Right atrium auricular region (tissue), 2 donors: ENCODE measurements at regions not wholly inside any gene's neighbourhood (a gene's known extent, or its start where the extent isn't known, plus 50 kb on each side); places are given as distances from the start of the nearest gene placed in this dataset.

ENCODE experiments used
- DNase-seq: peaks from one replicate; pipeline ENCODE4 v3.0.0-alpha.2; 2019; ENCODE audit warnings: low spot score
- H3K27ac ChIP-seq, 2 donors: fragments of 200-600 bp; sonication (generic); 1 replicate in 1 of 2; 2 replicates in 1 of 2; pipeline ENCODE4 v1.5.1; 2016 to 2019
- H3K27me3 ChIP-seq, 2 donors: fragments of 200-600 bp; sonication (generic); one replicate each; pipeline versions ENCODE4 v1.5.1 to v1.6.0; 2017 to 2019
- H3K36me3 ChIP-seq: fragments of 200-600 bp; sonication (generic); one replicate; pipeline ENCODE4 v1.5.1; 2016
- H3K4me1 ChIP-seq, 2 donors: fragments of 200-600 bp; sonication (generic); one replicate each; pipeline versions ENCODE4 v1.5.1 to v1.6.0; 2017 to 2019
- H3K4me3 ChIP-seq, 2 donors: fragments of 200-600 bp; sonication (generic); 1 replicate in 1 of 2; 2 replicates in 1 of 2; pipeline ENCODE4 v1.5.1; 2017 to 2019; ENCODE audit warnings: mild to moderate bottlenecking in 1 of 2, moderate library complexity in 1 of 2
- H3K9me3 ChIP-seq, 2 donors: fragments of 200-600 bp; sonication (generic); one replicate each; pipeline ENCODE4 v1.5.1; 2019
- TF ChIP-seq, protein P1 (sequence below), 2 donors: fragments of 200-600 bp; sonication (generic); IDR thresholded peaks; one replicate each; pipeline ENCODE4 v1.5.1; 2019; ENCODE audit warnings: antibody characterized with exemption in 2 of 2

DNA sequence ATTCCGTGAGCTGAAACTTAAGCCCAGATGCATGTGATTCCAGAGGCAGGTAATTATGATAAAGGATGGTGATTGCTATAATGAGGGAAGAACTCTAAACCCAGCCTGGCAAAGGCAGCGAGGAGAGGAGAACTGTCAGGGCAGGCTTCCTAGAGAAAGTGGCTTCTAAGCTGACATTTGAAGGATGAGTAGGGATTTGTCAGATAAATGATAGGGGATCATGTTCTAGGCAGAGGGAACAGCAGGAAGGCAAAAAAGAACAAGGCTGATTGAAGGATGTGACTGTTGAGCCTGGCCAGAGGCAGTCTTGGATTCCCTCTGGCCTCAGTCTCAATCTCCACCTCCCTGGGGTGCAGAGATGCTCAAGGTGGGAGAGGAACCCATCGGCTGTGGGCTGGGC, 146.4 kb upstream of the POU3F1 start:
- no peak overlapping the region for H3K27ac ChIP-seq
- no peak for DNase-seq
- no peaks in the 10 kb centered on the region for H3K27me3 ChIP-seq
- H3K4me1 ChIP-seq = no peaks in the 10 kb centered on the region
- no peaks in the 10 kb centered on the region for H3K36me3 ChIP-seq
- H3K4me3 ChIP-seq = no peak overlapping the region
- peaks cover 0 to 6% of the 10 kb centered on the region in 2 donors for H3K9me3 ChIP-seq
- TF ChIP-seq, protein P1, sequence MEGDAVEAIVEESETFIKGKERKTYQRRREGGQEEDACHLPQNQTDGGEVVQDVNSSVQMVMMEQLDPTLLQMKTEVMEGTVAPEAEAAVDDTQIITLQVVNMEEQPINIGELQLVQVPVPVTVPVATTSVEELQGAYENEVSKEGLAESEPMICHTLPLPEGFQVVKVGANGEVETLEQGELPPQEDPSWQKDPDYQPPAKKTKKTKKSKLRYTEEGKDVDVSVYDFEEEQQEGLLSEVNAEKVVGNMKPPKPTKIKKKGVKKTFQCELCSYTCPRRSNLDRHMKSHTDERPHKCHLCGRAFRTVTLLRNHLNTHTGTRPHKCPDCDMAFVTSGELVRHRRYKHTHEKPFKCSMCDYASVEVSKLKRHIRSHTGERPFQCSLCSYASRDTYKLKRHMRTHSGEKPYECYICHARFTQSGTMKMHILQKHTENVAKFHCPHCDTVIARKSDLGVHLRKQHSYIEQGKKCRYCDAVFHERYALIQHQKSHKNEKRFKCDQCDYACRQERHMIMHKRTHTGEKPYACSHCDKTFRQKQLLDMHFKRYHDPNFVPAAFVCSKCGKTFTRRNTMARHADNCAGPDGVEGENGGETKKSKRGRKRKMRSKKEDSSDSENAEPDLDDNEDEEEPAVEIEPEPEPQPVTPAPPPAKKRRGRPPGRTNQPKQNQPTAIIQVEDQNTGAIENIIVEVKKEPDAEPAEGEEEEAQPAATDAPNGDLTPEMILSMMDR (IDR thresholded peaks at IDR 0.05) = no peak

DNA sequence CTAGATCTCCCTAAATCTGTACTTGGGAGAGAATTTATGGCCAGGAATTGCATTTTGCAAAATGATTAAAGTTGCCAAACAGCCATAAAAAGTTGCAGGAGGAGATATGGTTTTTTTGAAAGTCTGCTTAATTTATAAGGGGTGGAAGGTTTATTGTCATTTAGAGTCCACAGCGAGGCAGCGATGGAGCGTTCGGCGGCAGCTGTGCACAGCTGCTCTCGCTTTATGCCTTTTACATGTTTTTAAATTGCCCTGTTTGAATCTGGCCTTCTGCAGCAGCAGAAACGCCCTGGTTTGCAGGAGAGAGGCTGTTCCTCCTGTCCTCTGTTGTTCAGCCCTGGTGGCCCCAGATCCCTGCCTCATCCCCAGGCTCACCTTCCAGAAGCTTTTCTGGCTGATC, 144.9 kb upstream of the POU3F1 start:
- H3K4me3 ChIP-seq = no peak overlapping the region
- H3K4me1 ChIP-seq = no peaks in the 10 kb centered on the region
- peaks cover 0 to 6% of the 10 kb centered on the region in 2 donors for H3K9me3 ChIP-seq
- H3K36me3 ChIP-seq = no peaks in the 10 kb centered on the region
- DNase-seq = no peak
- no peak overlapping the region for H3K27ac ChIP-seq
- no peaks in the 10 kb centered on the region for H3K27me3 ChIP-seq
- TF ChIP-seq, protein P1 (IDR thresholded peaks at IDR 0.05) = no peak

DNA sequence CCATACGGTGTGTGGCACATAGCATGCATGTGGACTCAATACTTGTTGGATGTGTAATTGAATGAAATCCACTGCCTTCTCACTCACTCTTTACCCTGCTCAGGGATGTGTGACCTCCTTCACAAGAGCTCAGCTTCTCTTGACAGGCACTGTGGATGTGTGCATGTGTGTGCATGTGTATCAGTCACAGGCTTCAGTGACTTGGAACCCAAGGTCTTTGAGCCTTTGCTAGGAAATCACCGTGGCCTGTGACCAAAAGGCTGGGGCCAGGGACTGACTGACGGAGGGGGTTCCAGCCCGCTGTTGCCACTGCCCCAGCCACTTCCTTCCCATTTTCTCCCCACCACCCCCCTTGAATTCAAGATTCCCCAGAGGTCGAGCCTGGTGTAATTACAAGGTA, 144.4 kb upstream of the POU3F1 start:
- Histone ChIP-seq H3K36me3 (no peaks in the 10 kb centered on the region), H3K4me3 (no peak overlapping the region), H3K27me3 (no peaks in the 10 kb centered on the region), H3K9me3 (peaks cover 0 to 6% of the 10 kb centered on the region in 2 donors), H3K4me1 (no peaks in the 10 kb centered on the region), H3K27ac (no peak overlapping the region)
- TF ChIP-seq, protein P1 (IDR thresholded peaks at IDR 0.05) = no peak
- no peak for DNase-seq

DNA sequence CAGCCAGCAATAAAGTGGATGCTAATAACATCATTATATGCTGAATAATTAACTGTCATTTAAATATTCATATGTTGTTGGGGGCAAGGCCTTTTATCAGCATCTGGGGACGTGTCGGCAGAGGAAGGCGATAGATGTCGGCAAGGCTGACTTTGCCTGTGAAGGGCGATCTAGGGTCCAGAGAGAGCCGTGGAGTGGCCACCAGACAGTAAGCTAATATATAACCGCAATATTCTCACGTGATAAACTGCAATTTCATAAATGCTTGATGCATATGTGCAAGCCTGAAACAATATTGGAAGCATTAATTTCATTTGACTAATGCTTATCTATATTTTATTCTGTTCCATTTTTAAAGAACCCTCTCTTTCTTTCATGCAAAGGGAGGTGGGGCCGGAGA, 141.0 kb upstream of the POU3F1 start:
- DNase-seq = no peak
- H3K27ac ChIP-seq = no peak overlapping the region
- H3K4me3 ChIP-seq = no peak overlapping the region
- no peaks in the 10 kb centered on the region for H3K27me3 ChIP-seq
- TF ChIP-seq, protein P1 (IDR thresholded peaks at IDR 0.05) = no peak
- H3K36me3 ChIP-seq = no peaks in the 10 kb centered on the region
- peaks cover 0 to 6% of the 10 kb centered on the region in 2 donors for H3K9me3 ChIP-seq
- H3K4me1 ChIP-seq = no peaks in the 10 kb centered on the region

DNA sequence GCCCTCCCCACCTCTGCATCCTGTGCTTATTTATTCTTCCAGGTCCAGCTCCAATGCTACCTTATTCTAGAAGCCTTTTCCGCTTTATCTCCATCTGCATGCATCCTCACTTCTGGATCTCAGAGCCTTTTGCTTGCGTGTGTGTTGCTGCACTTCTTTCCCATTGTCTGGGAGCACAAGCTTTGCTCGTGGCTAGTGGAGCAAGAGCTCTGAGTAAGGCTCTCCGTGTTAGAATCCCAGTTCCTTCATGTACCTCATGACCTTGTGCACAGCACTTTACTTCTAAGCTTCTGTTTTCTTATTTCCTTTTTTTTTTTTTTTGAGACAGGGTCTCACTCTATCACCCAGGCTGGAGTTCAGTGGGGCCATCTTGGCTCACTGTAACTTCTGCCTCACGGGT, 140.0 kb upstream of the POU3F1 start:
- Histone ChIP-seq H3K36me3 (no peaks in the 10 kb centered on the region), H3K4me1 (no peaks in the 10 kb centered on the region)
- TF ChIP-seq, protein P1 (IDR thresholded peaks at IDR 0.05) = no peak

DNA sequence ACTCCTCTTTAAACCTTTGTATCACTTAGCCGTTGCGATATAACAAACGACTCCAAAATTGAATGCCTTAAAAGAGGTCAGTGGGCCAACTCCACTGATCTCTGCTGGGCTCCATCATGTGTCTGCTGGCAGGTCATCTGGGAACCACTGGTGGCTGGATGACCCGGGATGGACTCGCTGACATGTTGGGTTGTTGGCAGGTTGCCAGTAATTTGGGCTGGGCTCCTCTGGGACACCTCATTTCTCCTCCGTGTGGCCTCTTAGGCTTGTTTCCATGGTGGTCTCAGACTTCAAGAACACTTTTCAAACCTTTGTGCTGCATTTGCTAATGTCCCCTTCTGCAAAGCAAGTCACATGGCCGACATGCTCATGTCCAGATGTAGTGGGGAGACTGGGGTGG, 139.3 kb upstream of the POU3F1 start:
- no peaks in the 10 kb centered on the region for H3K27me3 ChIP-seq
- TF ChIP-seq, protein P1 (IDR thresholded peaks at IDR 0.05) = no peak
- no peaks in the 10 kb centered on the region for H3K4me1 ChIP-seq
- DNase-seq = no peak
- peaks cover 0 to 6% of the 10 kb centered on the region in 2 donors for H3K9me3 ChIP-seq
- H3K4me3 ChIP-seq = no peak overlapping the region
- no peaks in the 10 kb centered on the region for H3K36me3 ChIP-seq
- no peak overlapping the region for H3K27ac ChIP-seq

More for the DNA sequence above, 140.0 kb upstream of the POU3F1 start:
- Histone ChIP-seq H3K27ac (no peak overlapping the region), H3K27me3 (no peaks in the 10 kb centered on the region), H3K4me3 (no peak overlapping the region), H3K9me3 (peaks cover 0 to 6% of the 10 kb centered on the region in 2 donors)
- no peak for DNase-seq
